ENCODE measurements at regions not wholly inside any gene's neighbourhood (a gene's known extent, or its start where the extent isn't known, plus 50 kb on each side); places are given as distances from the start of the nearest gene placed in this dataset.

- TF ChIP-seq CTCF (IDR thresholded peaks at IDR 0.05), result no peak
- TF ChIP-seq POLR2AphosphoS5 (IDR thresholded peaks at IDR 0.05), result no peak
- TF ChIP-seq EP300 (IDR thresholded peaks at IDR 0.05), result no peak
- no peak for TF ChIP-seq POLR2A (IDR thresholded peaks at IDR 0.05)
These were observed 318.5 kb downstream of the BCAT1 start for GRCh38 chr12:24630446-24630845.

All from upper lobe of left lung (tissue), 4 donors.